ENCODE measurements at regions not wholly inside any gene's neighbourhood (a gene's known extent, or its start where the extent isn't known, plus 50 kb on each side); places are given as distances from the start of the nearest gene placed in this dataset.

GRCh38 chr21:16028142-16028541 lies 298.4 kb downstream of the USP25 start:
- no peaks in the 10 kb centered on the region for H3K9me3 ChIP-seq (ENCODE audit: control insufficient read depth in 2 of 3, insufficient read depth in 1 of 3, low read length in 3 of 3)
- no peak for FAIRE-seq
- no peak for TF ChIP-seq CTCF (IDR thresholded peaks at IDR 0.05; ENCODE audit: borderline replicate concordance, extremely low read depth, insufficient read depth)
- DNase-seq = no peak
- H3K9ac ChIP-seq (ENCODE audit: low read length in 3 of 3) = no peak overlapping the region
- no peak overlapping the region for H3K27ac ChIP-seq (ENCODE audit: low read depth in 2 of 2, low read length in 2 of 2)
- H3K4me3 ChIP-seq (ENCODE audit: low read length in 3 of 3) = no peak overlapping the region
- no peaks in the 10 kb centered on the region for H3K4me1 ChIP-seq (ENCODE audit: control insufficient read depth in 2 of 3, insufficient read depth in 2 of 3, low read depth in 1 of 3, low read length in 3 of 3)
- H3K27me3 ChIP-seq (ENCODE audit: control insufficient read depth, insufficient read depth, low read length) = no peaks in the 10 kb centered on the region
- intact Hi-C loops (cut with DNase I) = no loop called here
- H3K36me3 ChIP-seq (ENCODE audit: control insufficient read depth in 2 of 3, insufficient read depth in 3 of 3, low read length in 3 of 3) = no peaks in the 10 kb centered on the region

- no peak overlapping the region for H3K27ac ChIP-seq (ENCODE audit: low read depth in 2 of 2, low read length in 2 of 2)
- TF ChIP-seq CTCF (IDR thresholded peaks at IDR 0.05; ENCODE audit: borderline replicate concordance, extremely low read depth, insufficient read depth) = no peak
- intact Hi-C loops (cut with DNase I) = no loop called here
- no peak overlapping the region for H3K4me3 ChIP-seq (ENCODE audit: low read length in 3 of 3)
- H3K36me3 ChIP-seq (ENCODE audit: control insufficient read depth in 2 of 3, insufficient read depth in 3 of 3, low read length in 3 of 3) = no peaks in the 10 kb centered on the region
- no peak for DNase-seq
- no peaks in the 10 kb centered on the region for H3K9me3 ChIP-seq (ENCODE audit: control insufficient read depth in 2 of 3, insufficient read depth in 1 of 3, low read length in 3 of 3)
- H3K27me3 ChIP-seq (ENCODE audit: control insufficient read depth, insufficient read depth, low read length) = no peaks in the 10 kb centered on the region
- no peak for FAIRE-seq
- H3K4me1 ChIP-seq (ENCODE audit: control insufficient read depth in 2 of 3, insufficient read depth in 2 of 3, low read depth in 1 of 3, low read length in 3 of 3) = no peaks in the 10 kb centered on the region
- no peak overlapping the region for H3K9ac ChIP-seq (ENCODE audit: low read length in 3 of 3)
These were observed 299.2 kb downstream of the USP25 start for GRCh38 chr21:16028941-16029464.

GRCh38 chr21:16033193-16033592 lies 303.4 kb downstream of the USP25 start:
- Histone ChIP-seq H3K27ac (ENCODE audit: low read depth in 2 of 2, low read length in 2 of 2) (no peak overlapping the region), H3K4me1 (ENCODE audit: control insufficient read depth in 2 of 3, insufficient read depth in 2 of 3, low read depth in 1 of 3, low read length in 3 of 3) (no peaks in the 10 kb centered on the region), H3K36me3 (ENCODE audit: control insufficient read depth in 2 of 3, insufficient read depth in 3 of 3, low read length in 3 of 3) (no peaks in the 10 kb centered on the region), H3K27me3 (ENCODE audit: control insufficient read depth, insufficient read depth, low read length) (no peaks in the 10 kb centered on the region), H3K4me3 (ENCODE audit: low read length in 3 of 3) (no peak overlapping the region), H3K9me3 (ENCODE audit: control insufficient read depth in 2 of 3, insufficient read depth in 1 of 3, low read length in 3 of 3) (no peaks in the 10 kb centered on the region), H3K9ac (ENCODE audit: low read length in 3 of 3) (no peak overlapping the region)
- intact Hi-C loops (cut with DNase I) = no loop called here
- TF ChIP-seq CTCF (IDR thresholded peaks at IDR 0.05; ENCODE audit: borderline replicate concordance, extremely low read depth, insufficient read depth) = no peak
- no peak for DNase-seq
- FAIRE-seq = no peak
